AG04450 (cell line): ENCODE measurements at regions not wholly inside any gene's neighbourhood (a gene's known extent, or its start where the extent isn't known, plus 50 kb on each side); places are given as distances from the start of the nearest gene placed in this dataset.
"Not testable (repeated sequence)": the region's sequence is repeated elsewhere in the genome, so short reads cannot be mapped to it uniquely, and the experiment has no call there.

Source experiments
- CTCF ChIA-PET: fragments of 300-600, 350-600 bp; formaldehyde crosslinking; extraction: SDS; loops from one replicate; lab custom pipeline; 2022; ENCODE audit warnings: antibody characterized with exemption, inconsistent platforms; lab: Charles Lee
- POLR2A ChIA-PET: fragments of 350-600 bp; formaldehyde crosslinking; extraction: SDS; loops from one replicate; lab custom pipeline; 2021; ENCODE audit warnings: antibody characterized with exemption, inconsistent platforms; lab: Yijun Ruan, JAX
- DNase-seq: peaks from one replicate; pipeline ENCODE4 v3.0.0-alpha.2; 2011; ENCODE audit warnings: low read depth, low spot score
- H3K27ac ChIP-seq: one replicate; pipeline ENCODE4 v1.5.1; 2012; ENCODE audit warnings: low read depth, low read length, control low read depth
- H3K27me3 ChIP-seq: one replicate; pipeline ENCODE4 v1.6.0; 2012; ENCODE audit warnings: low read length; ENCODE audit not compliant: control insufficient read depth, insufficient read depth
- H3K4me3 ChIP-seq: 2 replicates; pipeline ENCODE4 v1.5.1; 2011; ENCODE audit warnings: mild to moderate bottlenecking, low read depth, low read length, control low read depth
- H3K9me3 ChIP-seq: 2 replicates; pipeline ENCODE4 v1.5.1; 2012; ENCODE audit warnings: low read length; ENCODE audit not compliant: control insufficient read depth, insufficient read depth
- CTCF ChIP-seq: IDR thresholded peaks from 2 replicates; pipeline ENCODE4 v1.5.1; 2011; ENCODE audit warnings: low read depth, low read length, control low read depth, inconsistent platforms

- Histone ChIP-seq H3K27ac (no peak overlapping the region), H3K9me3 (no peaks in the 10 kb centered on the region), H3K4me3 (no peak overlapping the region), H3K27me3 (no peaks in the 10 kb centered on the region)
- POLR2A ChIA-PET, result no interaction called here
- CTCF ChIA-PET, result interaction anchor here (1.1 kb wide), 1 partner anchor 53 kb away, joined by 4 read pairs; no protein-coding TSS in a partner anchor
- TF ChIP-seq CTCF, result no peak
- DNase-seq, result no peak
Observed at GRCh38 chr13:105679838-105680237, 855.6 kb downstream of the EFNB2 start.

DNA sequence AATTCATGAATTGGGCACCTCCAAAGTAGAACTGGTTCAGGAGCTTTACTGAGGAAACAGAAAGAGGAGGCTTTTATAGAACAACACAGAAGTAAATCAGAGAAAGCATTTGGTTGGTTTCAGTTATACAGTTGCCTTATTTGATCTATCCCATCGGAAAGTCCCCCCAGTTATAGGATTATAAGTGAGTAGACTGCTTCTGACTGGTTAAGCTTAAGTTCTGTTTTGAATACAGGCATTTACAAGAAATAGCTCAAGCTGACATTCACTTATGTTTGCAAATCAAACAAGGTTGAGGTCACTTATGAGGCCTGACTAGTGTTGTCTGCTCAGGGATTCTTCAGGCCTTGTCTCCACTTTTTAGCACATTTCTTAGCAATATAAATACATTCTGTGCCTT, 857.4 kb downstream of the EFNB2 start:
- Histone ChIP-seq H3K4me3 (no peak overlapping the region), H3K9me3 (no peaks in the 10 kb centered on the region), H3K27me3 (no peaks in the 10 kb centered on the region), H3K27ac (no peak overlapping the region)
- TF ChIP-seq CTCF, result no peak
- ChIA-PET POLR2A (no interaction called here), CTCF (no interaction called here)
- DNase-seq, result no peak

DNA sequence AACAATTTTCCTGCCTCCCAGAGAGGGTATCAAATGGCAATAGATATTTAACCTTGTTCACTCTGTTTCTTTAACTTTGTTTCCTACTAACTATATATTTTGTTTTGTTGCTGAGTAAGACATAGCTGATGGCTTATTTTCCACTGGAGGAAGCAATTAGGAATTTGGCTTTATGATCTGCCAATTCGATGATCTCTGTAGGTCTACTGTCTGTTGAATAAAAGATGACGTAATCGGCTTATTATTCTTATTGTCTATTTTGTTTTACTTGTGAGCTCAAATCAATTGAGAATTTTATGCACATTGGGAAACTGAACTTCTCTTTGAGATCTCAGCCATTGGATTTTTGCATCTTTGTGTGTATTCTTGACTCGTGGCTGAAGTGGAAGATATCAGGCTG, 862.6 kb downstream of the EFNB2 start:
- no peaks in the 10 kb centered on the region for H3K27me3 ChIP-seq
- no peaks in the 10 kb centered on the region for H3K9me3 ChIP-seq
- H3K4me3 ChIP-seq, result no peak overlapping the region
- ChIA-PET POLR2A (no interaction called here), CTCF (no interaction called here)
- no peak for DNase-seq
- no peak overlapping the region for H3K27ac ChIP-seq
- TF ChIP-seq CTCF, result no peak

DNA sequence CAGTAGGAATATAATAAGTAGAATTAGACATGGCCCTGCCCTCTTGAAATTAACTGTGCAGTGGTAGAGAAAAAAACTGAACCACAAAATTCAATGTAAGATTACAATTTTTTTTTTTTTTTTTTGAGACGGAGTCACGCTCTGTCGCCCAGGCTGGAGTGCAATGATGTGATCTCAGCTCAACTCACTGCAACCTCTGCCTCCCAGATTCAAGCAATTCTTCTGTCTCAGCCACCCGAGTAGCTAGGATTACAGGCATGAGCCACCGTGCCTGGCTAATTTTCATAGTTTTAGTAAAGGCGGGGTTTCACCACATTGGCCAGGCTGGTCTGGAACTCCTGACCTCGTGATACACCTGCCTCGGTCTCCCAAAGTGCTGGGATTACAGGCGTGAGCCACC, 864.3 kb downstream of the EFNB2 start:
- DNase-seq, POLR2A ChIA-PET, H3K27ac ChIP-seq, H3K27me3 ChIP-seq, H3K4me3 ChIP-seq, H3K9me3 ChIP-seq, CTCF ChIA-PET: not testable (repeated sequence)

- H3K27me3 ChIP-seq, result no peaks in the 10 kb centered on the region
- no peak overlapping the region for H3K27ac ChIP-seq
- ChIA-PET CTCF (no interaction called here), POLR2A (no interaction called here)
- no peaks in the 10 kb centered on the region for H3K9me3 ChIP-seq
- no peak for TF ChIP-seq CTCF
- H3K4me3 ChIP-seq, result no peak overlapping the region
- DNase-seq, result no peak
Observed at GRCh38 chr13:105670179-105670990, 865.1 kb downstream of the EFNB2 start.
